GM12878 (cell line): ENCODE measurements at regions not wholly inside any gene's neighbourhood (a gene's known extent, or its start where the extent isn't known, plus 50 kb on each side); places are given as distances from the start of the nearest gene placed in this dataset.

Experiments used
- ATAC-seq: fragments of 200-7000 bp; cut with Tn5 transposase; 3 replicates; pipeline ENCODE4 v1.9.1; 2020; ENCODE audit warnings: mild to moderate bottlenecking, moderate library complexity
- BruUV-seq: library from RNA; stranded (reverse); fragments of 400-500 nt; replicated peaks from 2 replicates; lab custom pipeline; 2021; lab: Mats Ljungman, UMichigan
- CTCF ChIA-PET: fragments of 300-600 bp; sonication (Branson Sonifier 250); formaldehyde crosslinking; extraction: SDS; loops from one replicate; lab custom pipeline; 2021; ENCODE audit warnings: inconsistent platforms; lab: Yijun Ruan, JAX
- POLR2A ChIA-PET: fragments of 350-600 bp; formaldehyde crosslinking; extraction: SDS; loops from one replicate; lab custom pipeline; 2021; ENCODE audit warnings: inconsistent platforms; lab: Charles Lee
- RAD21 ChIA-PET: fragments of 300-600 bp; sonication (Branson Sonifier 250); formaldehyde crosslinking; loops from one replicate; lab custom pipeline; 2023; ENCODE audit warnings: antibody characterized with exemption; ENCODE audit not compliant: unreplicated experiment; lab: Charles Lee
- SMC1A ChIA-PET: fragments of 300-600 bp; sonication (Branson Sonifier 250); formaldehyde crosslinking; loops from one replicate; lab custom pipeline; 2023; ENCODE audit not compliant: unreplicated experiment, uncharacterized antibody; lab: Charles Lee
- DNase-seq: peaks from one replicate; pipeline ENCODE4 v3.0.0-alpha.2; 2011; ENCODE audit warnings: low read depth, low spot score
- FAIRE-seq: peaks from 3 replicates; lab custom pipeline; 2011; peaks lifted over from hg19 to GRCh38; lab: Jason Lieb, UNC
- H2AFZ ChIP-seq: 2 replicates; pipeline ENCODE4 v1.6.0; 2011; ENCODE audit warnings: low read depth, low read length, control low read depth; ENCODE audit not compliant: control insufficient read depth
- H3K27ac ChIP-seq: 2 replicates; pipeline ENCODE4 v1.5.1; 2011; ENCODE audit warnings: control low read depth; ENCODE audit not compliant: control insufficient read depth, insufficient read depth
- H3K27me3 ChIP-seq, 2 experiments: replicated peaks in 1 of 2; 2 replicates each; pipeline versions ENCODE4 v1.6.0 to v1.6.1; 2011; ENCODE audit warnings: low read length in 1 of 2; ENCODE audit not compliant: control insufficient read depth in 2 of 2, insufficient read depth in 2 of 2
- H3K36me3 ChIP-seq, 2 experiments: 2 replicates each; pipeline ENCODE4 v1.5.1; 2011; ENCODE audit warnings: low read length in 1 of 2; ENCODE audit not compliant: control insufficient read depth in 2 of 2, insufficient read depth in 2 of 2
- H3K4me1 ChIP-seq: 2 replicates; pipeline ENCODE4 v1.6.1; 2011; ENCODE audit warnings: mild to moderate bottlenecking, low read length, moderate library complexity, mixed read lengths; ENCODE audit not compliant: control insufficient read depth, insufficient read depth
- H3K4me2 ChIP-seq: 2 replicates; pipeline ENCODE4 v1.6.0; 2011; ENCODE audit warnings: control low read depth; ENCODE audit not compliant: control insufficient read depth, insufficient read depth
- H3K4me3 ChIP-seq: fragments of 200-600 bp; sonication (generic); 2 replicates; pipeline ENCODE4 v1.5.1; 2016
- H3K79me2 ChIP-seq: 2 replicates; pipeline ENCODE4 v1.6.0; 2011; ENCODE audit warnings: low read length; ENCODE audit not compliant: control insufficient read depth, insufficient read depth
- H3K9ac ChIP-seq: 2 replicates; pipeline ENCODE4 v1.8.0; 2011; ENCODE audit warnings: low read length, control low read depth, mixed read lengths; ENCODE audit not compliant: control insufficient read depth, insufficient read depth
- H3K9me3 ChIP-seq: replicated peaks from 3 replicates; pipeline ENCODE4 v1.5.1; 2011; ENCODE audit warnings: mild to moderate bottlenecking, low read length; ENCODE audit not compliant: control insufficient read depth, insufficient read depth
- H4K20me1 ChIP-seq: 2 replicates; pipeline ENCODE4 v1.6.0; 2011; ENCODE audit not compliant: control insufficient read depth, insufficient read depth
- CBX3 ChIP-seq: fragments of 200-600 bp; sonication (generic); IDR thresholded peaks from 2 replicates; pipeline ENCODE4 v1.6.1; 2016; ENCODE audit warnings: low read depth, borderline replicate concordance
- FOXM1 ChIP-seq: IDR thresholded peaks from 2 replicates; pipeline ENCODE4 v1.6.1; 2012; ENCODE audit warnings: low read depth, mild to moderate bottlenecking, inconsistent platforms, low read length, moderate library complexity
- MEF2B ChIP-seq: fragments of 450-650 bp; IDR thresholded peaks from 2 replicates; pipeline ENCODE4 v1.6.1; 2018; ENCODE audit warnings: mild to moderate bottlenecking, moderate library complexity; ENCODE audit not compliant: partially characterized antibody, poor library complexity, severe bottlenecking
- MTA2 ChIP-seq: fragments of 450-650 bp; IDR thresholded peaks from 2 replicates; pipeline ENCODE4 v1.6.1; 2016; ENCODE audit warnings: low read depth, mild to moderate bottlenecking, moderate library complexity
- MXI1 ChIP-seq: fragments of 150-350 bp; IDR thresholded peaks from 2 replicates; pipeline ENCODE4 v1.6.1; 2011; ENCODE audit warnings: low read depth, mild to moderate bottlenecking, inconsistent platforms, low read length, improper control_type of control experiment
- PAX8 ChIP-seq: fragments of 450-650 bp; IDR thresholded peaks from 2 replicates; pipeline ENCODE4 v1.6.1; 2017; ENCODE audit warnings: mild to moderate bottlenecking, moderate library complexity
- POLR2AphosphoS2 ChIP-seq: IDR thresholded peaks from 2 replicates; pipeline ENCODE4 v1.6.1; 2011; ENCODE audit warnings: low read depth, mild to moderate bottlenecking, low read length, improper control_type of control experiment, moderate library complexity
- SUPT20H ChIP-seq: IDR thresholded peaks from 2 replicates; pipeline ENCODE4 v1.6.1; 2011; ENCODE audit warnings: low read depth, mild to moderate bottlenecking, low read length, moderate library complexity, borderline replicate concordance; ENCODE audit not compliant: control insufficient read depth
- TBL1XR1 ChIP-seq: IDR thresholded peaks from 2 replicates; pipeline ENCODE4 v1.6.1; 2012; ENCODE audit warnings: low read depth, low read length, improper control_type of control experiment
- WGBS: methylation state at CpG from one replicate; pipeline ENCODE4 v1.1.6; 2016; ENCODE audit warnings: low lambda C conversion rate; ENCODE audit not compliant: insufficient replicate concordance, insufficient coverage; ENCODE audit errors: missing lambda C conversion rate; 5-methylcytosine and 5-hydroxymethylcytosine counted together
- in situ Hi-C: fragments of 300-500 bp; cut with MboI; formaldehyde crosslinking; loops from 9 replicates; pipeline ENCODE4 v1.14.3; 2018; ENCODE audit warnings: mixed read lengths
- intact Hi-C: fragments of 100-400 bp; cut with micrococcal nuclease; formaldehyde crosslinking; loops from one replicate; pipeline ENCODE4 v1.14.2; 2022; ENCODE audit not compliant: unreplicated experiment
- TF ChIP-seq, protein P1 (sequence below): fragments of 150-350 bp; IDR thresholded peaks from 2 replicates; pipeline ENCODE4 v1.6.1; 2016; ENCODE audit warnings: low read depth, low read length
- TF ChIP-seq, protein P2 (sequence below): fragments of 450-650 bp; conservative IDR thresholded peaks from 2 replicates; pipeline ENCODE4 v1.6.1; 2017; ENCODE audit warnings: mild to moderate bottlenecking, moderate library complexity

DNA sequence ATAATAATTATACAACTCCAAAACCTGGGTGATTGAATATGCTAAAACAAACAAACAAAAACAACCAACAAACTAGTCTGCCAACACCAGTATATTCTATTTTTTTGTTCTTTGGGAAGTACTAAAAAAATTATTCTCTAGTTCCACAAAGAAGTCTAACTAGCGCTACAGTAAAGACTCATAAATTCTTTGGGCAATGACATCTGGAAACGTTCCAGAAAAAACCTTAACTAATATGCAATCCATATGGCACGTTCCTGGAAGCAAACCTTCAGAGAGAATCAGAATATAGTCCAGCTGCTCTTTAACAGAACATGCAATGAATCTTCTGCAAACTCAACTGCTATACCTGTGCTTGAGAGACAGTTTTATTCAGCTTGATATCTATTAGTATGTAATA is 500.1 kb downstream of the TRAM1L1 start:
- no TSS peak for BruUV-seq
- H3K9ac ChIP-seq, result no peak overlapping the region
- WGBS, result 20% methylated on average over 3 of the region's 3 CpGs

DNA sequence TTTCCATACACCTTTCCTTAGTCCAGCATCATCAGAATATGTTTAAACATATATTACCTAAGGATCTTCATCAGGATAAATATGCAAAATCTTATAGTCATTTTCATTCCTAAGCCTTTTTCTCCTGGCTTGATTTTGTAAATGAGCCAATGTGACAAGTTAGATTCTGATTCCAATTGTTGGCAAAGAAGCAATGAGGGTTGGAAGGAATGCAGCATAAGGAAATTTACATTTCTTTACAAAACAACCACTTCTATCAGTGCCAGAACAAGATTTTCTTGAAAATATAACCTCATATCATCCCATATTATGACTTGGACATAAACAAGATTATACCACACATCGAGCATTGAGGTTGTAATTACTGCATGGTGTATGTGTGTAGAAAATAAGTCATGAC is 508.1 kb downstream of the TRAM1L1 start:
- RAD21 ChIA-PET, result no interaction called here
- SMC1A ChIA-PET, result no interaction called here
- TF ChIP-seq POLR2AphosphoS2 (no peak), MEF2B (no peak), PAX8 (no peak), CBX3 (no peak), MXI1 (no peak), TBL1XR1 (no peak), SUPT20H (no peak), FOXM1 (no peak)
- TF ChIP-seq, protein P1, sequence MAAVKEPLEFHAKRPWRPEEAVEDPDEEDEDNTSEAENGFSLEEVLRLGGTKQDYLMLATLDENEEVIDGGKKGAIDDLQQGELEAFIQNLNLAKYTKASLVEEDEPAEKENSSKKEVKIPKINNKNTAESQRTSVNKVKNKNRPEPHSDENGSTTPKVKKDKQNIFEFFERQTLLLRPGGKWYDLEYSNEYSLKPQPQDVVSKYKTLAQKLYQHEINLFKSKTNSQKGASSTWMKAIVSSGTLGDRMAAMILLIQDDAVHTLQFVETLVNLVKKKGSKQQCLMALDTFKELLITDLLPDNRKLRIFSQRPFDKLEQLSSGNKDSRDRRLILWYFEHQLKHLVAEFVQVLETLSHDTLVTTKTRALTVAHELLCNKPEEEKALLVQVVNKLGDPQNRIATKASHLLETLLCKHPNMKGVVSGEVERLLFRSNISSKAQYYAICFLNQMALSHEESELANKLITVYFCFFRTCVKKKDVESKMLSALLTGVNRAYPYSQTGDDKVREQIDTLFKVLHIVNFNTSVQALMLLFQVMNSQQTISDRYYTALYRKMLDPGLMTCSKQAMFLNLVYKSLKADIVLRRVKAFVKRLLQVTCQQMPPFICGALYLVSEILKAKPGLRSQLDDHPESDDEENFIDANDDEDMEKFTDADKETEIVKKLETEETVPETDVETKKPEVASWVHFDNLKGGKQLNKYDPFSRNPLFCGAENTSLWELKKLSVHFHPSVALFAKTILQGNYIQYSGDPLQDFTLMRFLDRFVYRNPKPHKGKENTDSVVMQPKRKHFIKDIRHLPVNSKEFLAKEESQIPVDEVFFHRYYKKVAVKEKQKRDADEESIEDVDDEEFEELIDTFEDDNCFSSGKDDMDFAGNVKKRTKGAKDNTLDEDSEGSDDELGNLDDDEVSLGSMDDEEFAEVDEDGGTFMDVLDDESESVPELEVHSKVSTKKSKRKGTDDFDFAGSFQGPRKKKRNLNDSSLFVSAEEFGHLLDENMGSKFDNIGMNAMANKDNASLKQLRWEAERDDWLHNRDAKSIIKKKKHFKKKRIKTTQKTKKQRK, result no peak
- WGBS, result 0% methylated on average over 1 of the region's 1 CpG
- Histone ChIP-seq H3K9ac (no peak overlapping the region), H3K4me3 (no peak overlapping the region), H3K9me3 (no peaks in the 10 kb centered on the region), H3K4me2 (no peak overlapping the region), H3K79me2 (no peaks in the 10 kb centered on the region), H2AFZ (no peak overlapping the region), H3K4me1 (no peaks in the 10 kb centered on the region), H4K20me1 (no peaks in the 10 kb centered on the region), H3K27me3 (no peaks in the 10 kb centered on the region), H3K36me3 (no peaks in the 10 kb centered on the region), H3K27ac (no peak overlapping the region)
- DNase-seq (no peak), FAIRE-seq (no peak), ATAC-seq (no peak)
- POLR2A ChIA-PET, result no interaction called here
- in situ Hi-C loops (no loop called here), intact Hi-C loops (no loop called here)
- no TSS peak for BruUV-seq
- CTCF ChIA-PET, result interaction anchor here (0.6 kb wide), 1 partner anchor 628 kb away, joined by 3 read pairs; no protein-coding TSS in a partner anchor

More for the DNA sequence above, 500.1 kb downstream of the TRAM1L1 start:
- ChIA-PET CTCF (no interaction called here), SMC1A (interaction anchor here (0.7 kb wide), 1 partner anchor 434 kb away, joined by 3 read pairs; no protein-coding TSS in a partner anchor), RAD21 (no interaction called here), POLR2A (no interaction called here)
- intact Hi-C loops, result no loop called here
- in situ Hi-C loops, result no loop called here
- Histone ChIP-seq H3K4me2 (no peak overlapping the region), H3K79me2 (no peaks in the 10 kb centered on the region), H3K4me3 (no peak overlapping the region), H3K36me3 (no peaks in the 10 kb centered on the region), H3K9me3 (no peaks in the 10 kb centered on the region), H3K4me1 (no peaks in the 10 kb centered on the region), H2AFZ (no peak overlapping the region)
- no peak for ATAC-seq
- FAIRE-seq, result no peak
- DNase-seq, result no peak
- TF ChIP-seq, protein P2, sequence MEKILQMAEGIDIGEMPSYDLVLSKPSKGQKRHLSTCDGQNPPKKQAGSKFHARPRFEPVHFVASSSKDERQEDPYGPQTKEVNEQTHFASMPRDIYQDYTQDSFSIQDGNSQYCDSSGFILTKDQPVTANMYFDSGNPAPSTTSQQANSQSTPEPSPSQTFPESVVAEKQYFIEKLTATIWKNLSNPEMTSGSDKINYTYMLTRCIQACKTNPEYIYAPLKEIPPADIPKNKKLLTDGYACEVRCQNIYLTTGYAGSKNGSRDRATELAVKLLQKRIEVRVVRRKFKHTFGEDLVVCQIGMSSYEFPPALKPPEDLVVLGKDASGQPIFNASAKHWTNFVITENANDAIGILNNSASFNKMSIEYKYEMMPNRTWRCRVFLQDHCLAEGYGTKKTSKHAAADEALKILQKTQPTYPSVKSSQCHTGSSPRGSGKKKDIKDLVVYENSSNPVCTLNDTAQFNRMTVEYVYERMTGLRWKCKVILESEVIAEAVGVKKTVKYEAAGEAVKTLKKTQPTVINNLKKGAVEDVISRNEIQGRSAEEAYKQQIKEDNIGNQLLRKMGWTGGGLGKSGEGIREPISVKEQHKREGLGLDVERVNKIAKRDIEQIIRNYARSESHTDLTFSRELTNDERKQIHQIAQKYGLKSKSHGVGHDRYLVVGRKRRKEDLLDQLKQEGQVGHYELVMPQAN, result no peak
- TF ChIP-seq MTA2, result no peak
- TF ChIP-seq, all 136 proteins: peak for 0
- Histone ChIP-seq H3K27me3 (no peaks in the 10 kb centered on the region), H3K27ac (no peak overlapping the region), H4K20me1 (no peaks in the 10 kb centered on the region)
